Effector memory CD4-positive, alpha-beta T cell (primary cell): ENCODE measurements at regions not wholly inside any gene's neighbourhood (a gene's known extent, or its start where the extent isn't known, plus 50 kb on each side); places are given as distances from the start of the nearest gene placed in this dataset.

Experiments
- DNase-seq, 3 donors: peaks; one replicate each; pipeline ENCODE4 v3.0.0-alpha.2; 2020
- H3K27ac ChIP-seq: 2 replicates; pipeline ENCODE4 v1.7.0; 2013; ENCODE audit warnings: mild to moderate bottlenecking, low read length, moderate library complexity; ENCODE audit not compliant: insufficient read depth, poor library complexity, severe bottlenecking
- H3K27me3 ChIP-seq: replicated peaks from 2 replicates; pipeline ENCODE4 v1.7.0; 2013; ENCODE audit warnings: mild to moderate bottlenecking, low read length; ENCODE audit not compliant: insufficient read depth, control insufficient read depth, poor library complexity, severe bottlenecking
- H3K36me3 ChIP-seq: 2 replicates; pipeline ENCODE4 v1.7.0; 2013; ENCODE audit warnings: mild to moderate bottlenecking, low read length, moderate library complexity; ENCODE audit not compliant: control insufficient read depth, insufficient read depth
- H3K4me1 ChIP-seq: 2 replicates; pipeline ENCODE4 v1.7.0; 2013; ENCODE audit warnings: low read length, mild to moderate bottlenecking; ENCODE audit not compliant: control insufficient read depth, insufficient read depth, poor library complexity, severe bottlenecking
- H3K4me3 ChIP-seq: 2 replicates; pipeline ENCODE4 v1.7.0; 2013; ENCODE audit warnings: low read length, low read depth, mild to moderate bottlenecking; ENCODE audit not compliant: insufficient read depth, poor library complexity, severe bottlenecking
- H3K9me3 ChIP-seq: 2 replicates; pipeline ENCODE4 v1.7.0; 2013; ENCODE audit warnings: mild to moderate bottlenecking, low read length, moderate library complexity; ENCODE audit not compliant: control insufficient read depth

DNA sequence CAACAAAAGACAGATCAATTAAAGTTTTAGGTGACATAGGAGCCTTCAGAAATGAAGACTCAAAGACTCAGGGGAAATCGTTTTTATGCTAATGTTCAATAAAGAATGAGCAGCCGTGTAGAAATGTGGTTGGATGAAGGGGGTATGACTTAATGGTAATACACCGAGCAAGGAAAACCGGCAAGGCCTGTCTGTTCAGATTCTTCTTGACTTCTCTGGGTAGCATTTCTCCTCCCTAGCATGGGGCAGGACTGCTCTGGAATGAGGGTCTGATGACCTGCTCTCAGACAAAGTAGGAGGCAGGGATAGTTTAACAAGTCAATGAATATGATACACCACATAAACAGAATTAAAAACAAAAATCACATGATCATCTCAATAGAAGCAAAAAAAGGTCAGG, 487.4 kb downstream of the ZNF608 start:
- Histone ChIP-seq H3K4me3 (no peak overlapping the region), H3K36me3 (no peaks in the 10 kb centered on the region), H3K27me3 (no peaks in the 10 kb centered on the region), H3K4me1 (no peaks in the 10 kb centered on the region), H3K27ac (no peak overlapping the region), H3K9me3 (no peaks in the 10 kb centered on the region)
- DNase-seq = no peak

DNA sequence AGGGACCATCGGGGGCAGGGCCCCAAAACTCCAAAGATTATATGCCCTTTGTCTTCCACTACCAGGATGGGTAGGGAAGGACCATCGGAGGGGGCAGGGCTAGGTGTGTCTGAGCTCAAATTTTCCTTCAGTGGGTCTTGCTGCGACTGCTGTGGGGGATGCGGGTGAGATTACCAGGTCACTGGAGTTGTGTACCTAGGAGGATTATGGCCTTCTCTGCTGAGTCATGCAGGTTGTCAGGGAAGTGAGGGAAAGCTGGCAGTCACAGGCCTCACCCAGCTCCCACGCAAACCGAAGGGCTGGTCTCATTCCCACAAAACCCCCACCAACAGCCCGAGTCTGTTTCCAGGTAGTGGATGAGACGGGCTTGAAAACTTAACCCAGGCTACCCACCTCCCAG, 489.4 kb downstream of the ZNF608 start:
- no peaks in the 10 kb centered on the region for H3K9me3 ChIP-seq
- H3K27ac ChIP-seq = no peak overlapping the region
- no peaks in the 10 kb centered on the region for H3K36me3 ChIP-seq
- H3K4me1 ChIP-seq = no peaks in the 10 kb centered on the region
- no peak for DNase-seq
- H3K4me3 ChIP-seq = no peak overlapping the region
- H3K27me3 ChIP-seq = no peaks in the 10 kb centered on the region

DNA sequence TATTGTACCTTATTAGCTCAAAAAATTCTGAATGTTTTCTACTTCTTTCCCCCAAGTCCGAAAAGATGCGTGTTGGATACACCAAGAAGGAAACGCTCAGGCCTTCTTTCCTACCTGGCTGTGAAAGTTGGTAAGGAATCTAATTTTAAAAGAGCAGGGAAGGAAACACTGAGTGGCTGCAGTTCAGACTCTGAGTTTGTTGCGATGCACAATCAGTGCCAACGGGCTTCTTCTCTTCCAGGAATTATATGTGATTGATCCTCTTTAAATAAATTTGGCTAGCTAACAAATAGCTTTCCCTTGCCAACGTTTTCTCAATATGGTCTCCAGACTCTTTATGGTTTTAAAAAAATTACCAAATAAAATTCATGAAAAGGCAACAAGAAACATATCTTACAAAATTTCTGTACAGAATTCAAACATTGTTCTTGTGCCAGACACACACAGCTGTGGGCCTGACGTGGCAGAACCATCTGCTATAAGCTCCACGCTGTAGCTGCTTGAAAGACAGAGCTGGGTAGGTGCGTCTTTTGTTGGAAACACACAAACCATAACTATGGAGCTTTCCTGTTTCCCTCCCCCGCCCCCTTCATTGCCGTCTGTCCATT, 493.1 kb downstream of the ZNF608 start:
- no peaks in the 10 kb centered on the region for H3K4me1 ChIP-seq
- no peaks in the 10 kb centered on the region for H3K36me3 ChIP-seq
- H3K27me3 ChIP-seq = no peaks in the 10 kb centered on the region
- H3K9me3 ChIP-seq = no peaks in the 10 kb centered on the region
- no peak for DNase-seq
- H3K27ac ChIP-seq = no peak overlapping the region
- no peak overlapping the region for H3K4me3 ChIP-seq

DNA sequence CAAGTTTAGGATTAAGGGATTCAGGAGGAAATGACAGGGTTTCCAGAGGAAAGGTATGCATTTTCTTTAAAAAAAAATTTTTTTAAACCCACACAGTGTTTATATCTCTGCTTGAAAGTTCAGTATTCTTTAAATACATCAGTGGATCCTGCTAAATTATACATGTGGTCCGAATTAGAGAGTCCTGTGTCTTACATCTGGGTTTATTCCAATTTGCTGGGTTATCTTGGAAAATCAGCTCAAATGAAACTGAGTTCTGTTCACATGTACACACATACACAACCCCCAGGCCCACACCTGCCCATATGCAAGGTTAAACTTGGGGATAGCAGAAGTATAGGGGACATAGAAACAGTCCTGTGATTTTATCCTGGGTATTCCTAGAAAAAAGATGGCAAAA, 493.7 kb downstream of the ZNF608 start:
- no peak for DNase-seq
- Histone ChIP-seq H3K4me3 (no peak overlapping the region), H3K36me3 (no peaks in the 10 kb centered on the region), H3K27ac (no peak overlapping the region), H3K9me3 (no peaks in the 10 kb centered on the region), H3K4me1 (no peaks in the 10 kb centered on the region), H3K27me3 (no peaks in the 10 kb centered on the region)

DNA sequence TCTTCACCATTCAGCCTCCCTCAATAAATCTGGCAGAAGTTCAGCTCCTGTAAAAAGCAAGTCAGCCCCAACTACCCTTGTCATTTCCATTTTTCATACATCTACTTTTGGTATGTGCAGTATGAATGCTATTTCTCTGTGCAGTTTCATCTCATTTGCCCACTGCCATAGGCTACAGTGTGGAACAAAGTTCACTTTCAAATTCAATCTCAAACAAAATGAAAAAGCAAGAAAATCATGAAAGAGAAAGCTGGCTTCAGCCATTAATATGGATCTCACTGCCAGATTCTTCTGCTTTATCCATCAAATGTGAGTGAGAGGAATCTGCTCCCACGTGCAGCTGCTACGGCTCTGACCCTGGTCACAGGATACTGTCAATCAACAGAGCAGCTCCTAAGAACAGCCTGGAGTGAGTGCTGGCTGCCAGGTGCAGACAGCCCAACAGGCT, 494.2 kb downstream of the ZNF608 start:
- Histone ChIP-seq H3K36me3 (no peaks in the 10 kb centered on the region), H3K27me3 (no peaks in the 10 kb centered on the region), H3K27ac (no peak overlapping the region), H3K9me3 (no peaks in the 10 kb centered on the region), H3K4me3 (no peak overlapping the region), H3K4me1 (no peaks in the 10 kb centered on the region)
- no peak for DNase-seq

DNA sequence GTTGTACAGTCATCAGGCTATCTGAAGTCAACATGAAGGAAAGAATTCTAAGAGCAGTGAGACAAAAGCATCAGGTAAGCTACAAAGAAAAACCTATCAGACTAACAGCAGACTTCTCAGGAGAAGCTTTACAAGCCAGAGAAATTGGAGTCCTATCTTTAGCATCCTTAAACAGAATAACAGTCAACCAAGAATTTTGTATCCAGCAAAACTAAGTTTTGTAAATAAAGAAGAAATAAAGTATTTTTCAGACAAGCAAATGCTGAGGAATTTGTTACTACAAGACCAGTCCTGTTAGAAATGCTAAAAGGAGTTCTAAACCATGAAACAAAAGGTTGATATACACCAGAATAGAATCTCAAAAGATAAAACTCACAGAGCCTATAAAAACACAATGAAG, 501.2 kb downstream of the ZNF608 start:
- no peaks in the 10 kb centered on the region for H3K27me3 ChIP-seq
- no peak overlapping the region for H3K27ac ChIP-seq
- no peaks in the 10 kb centered on the region for H3K9me3 ChIP-seq
- H3K4me3 ChIP-seq = no peak overlapping the region
- no peak for DNase-seq
- no peaks in the 10 kb centered on the region for H3K4me1 ChIP-seq
- no peaks in the 10 kb centered on the region for H3K36me3 ChIP-seq

DNA sequence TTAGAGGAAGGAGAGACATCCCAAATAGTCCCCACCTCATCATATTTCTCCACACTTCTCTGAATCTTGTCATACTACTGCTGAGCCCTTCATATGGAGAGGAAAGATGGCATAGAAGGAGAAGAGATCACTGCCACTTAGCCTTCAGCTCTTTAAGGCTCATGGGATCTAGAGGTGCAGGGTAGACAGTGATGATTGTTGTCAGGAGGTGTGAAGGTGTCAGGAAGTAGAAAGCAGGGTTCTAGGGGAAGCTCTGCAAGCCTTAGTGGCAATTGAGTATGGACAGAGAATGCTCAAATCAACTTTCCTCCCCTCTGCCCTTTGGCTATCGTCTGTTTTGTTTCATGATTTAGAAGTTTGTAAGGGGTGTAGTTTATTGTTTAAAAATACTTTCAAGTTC, 505.7 kb downstream of the ZNF608 start:
- no peak for DNase-seq
- Histone ChIP-seq H3K27me3 (no peaks in the 10 kb centered on the region), H3K9me3 (no peaks in the 10 kb centered on the region), H3K36me3 (no peaks in the 10 kb centered on the region), H3K27ac (no peak overlapping the region), H3K4me3 (no peak overlapping the region), H3K4me1 (no peaks in the 10 kb centered on the region)

DNA sequence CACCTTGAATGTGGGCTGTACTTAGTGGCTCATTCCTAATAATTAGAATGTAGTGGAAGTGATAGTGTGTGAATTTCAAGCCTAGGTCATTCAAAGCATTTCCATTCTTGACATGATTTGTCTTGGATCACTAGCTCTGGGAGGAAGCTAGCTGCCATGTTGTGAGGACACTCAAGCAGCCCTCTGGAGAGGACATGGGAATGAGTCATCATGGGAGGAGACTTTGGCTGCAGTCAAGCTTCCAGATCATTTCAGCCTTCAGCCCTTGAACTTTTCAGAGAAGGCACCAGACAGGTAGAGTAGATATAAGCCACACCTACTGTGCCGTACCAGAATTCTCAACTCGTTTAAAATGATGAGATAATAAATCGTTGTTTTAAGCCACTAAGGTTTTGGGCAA, 506.9 kb downstream of the ZNF608 start:
- DNase-seq = no peak
- Histone ChIP-seq H3K4me1 (no peaks in the 10 kb centered on the region), H3K36me3 (no peaks in the 10 kb centered on the region), H3K27ac (no peak overlapping the region), H3K9me3 (no peaks in the 10 kb centered on the region), H3K4me3 (no peak overlapping the region), H3K27me3 (no peaks in the 10 kb centered on the region)

DNA sequence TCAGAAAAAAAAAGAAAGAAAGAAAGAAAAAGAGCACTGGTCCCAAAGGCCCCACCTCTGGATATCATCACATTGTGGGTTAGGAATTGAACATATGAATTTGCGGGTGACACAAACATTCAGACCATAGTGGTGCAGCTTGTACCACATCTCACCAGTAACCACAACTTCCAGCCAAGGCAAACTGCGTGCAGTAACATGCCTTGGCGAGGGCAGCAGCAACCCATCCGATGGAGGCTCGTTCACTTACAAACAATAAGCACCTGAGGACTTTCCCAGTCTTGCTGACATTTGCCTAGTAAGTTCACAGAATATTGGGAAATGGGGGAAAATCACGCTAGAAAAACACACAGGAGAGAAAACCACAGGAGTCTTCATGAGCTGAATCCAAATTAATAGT, 508.1 kb downstream of the ZNF608 start:
- H3K4me1 ChIP-seq = no peaks in the 10 kb centered on the region
- no peaks in the 10 kb centered on the region for H3K27me3 ChIP-seq
- H3K4me3 ChIP-seq = no peak overlapping the region
- DNase-seq = no peak
- H3K9me3 ChIP-seq = no peaks in the 10 kb centered on the region
- H3K27ac ChIP-seq = no peak overlapping the region
- H3K36me3 ChIP-seq = no peaks in the 10 kb centered on the region

DNA sequence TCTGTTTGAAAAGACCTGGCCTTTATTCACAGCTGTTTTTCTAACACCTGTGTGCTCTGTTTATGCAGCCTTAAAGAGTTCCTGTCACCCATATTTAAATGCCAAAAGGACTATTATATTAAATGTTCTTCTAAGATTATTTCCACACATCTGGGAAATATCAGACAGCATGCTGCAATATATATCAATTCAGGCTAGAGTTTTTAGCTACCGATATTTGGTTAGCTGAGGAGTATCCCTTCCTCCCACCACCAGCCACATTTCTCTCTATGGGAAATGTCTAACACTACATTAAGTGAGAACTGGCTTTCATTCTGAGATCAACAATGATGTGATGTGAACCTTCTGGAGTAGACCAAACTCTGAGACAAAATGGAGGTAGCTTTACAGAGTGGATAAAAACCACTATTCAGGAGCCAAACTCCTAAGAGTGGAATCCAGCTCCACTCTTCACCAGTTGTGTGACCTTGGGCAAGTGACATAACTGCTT, 509.2 kb downstream of the ZNF608 start:
- H3K27me3 ChIP-seq = no peaks in the 10 kb centered on the region
- H3K9me3 ChIP-seq = no peaks in the 10 kb centered on the region
- no peak overlapping the region for H3K27ac ChIP-seq
- H3K4me1 ChIP-seq = no peaks in the 10 kb centered on the region
- no peaks in the 10 kb centered on the region for H3K36me3 ChIP-seq
- H3K4me3 ChIP-seq = no peak overlapping the region
- DNase-seq = no peak
